ENCODE measurements at regions not wholly inside any gene's neighbourhood (a gene's known extent, or its start where the extent isn't known, plus 50 kb on each side); places are given as distances from the start of the nearest gene placed in this dataset.
A peak's percentile ranks its signal among the peaks of the same experiment; 100 is the strongest.

GRCh38 chr12:124695861-124696260 is 128.4 kb upstream of the NCOR2 start:
- Histone ChIP-seq H3K9me3 (no peaks in the 10 kb centered on the region), H3K27ac (ENCODE audit: low read length) (no peak overlapping the region), H3K4me3 (ENCODE audit: control insufficient read depth in 1 of 2, extremely low read depth in 1 of 2, low read length in 1 of 2) (no peak overlapping the region), H3K36me3 (ENCODE audit: control insufficient read depth in 2 of 2, extremely low read depth in 1 of 2, insufficient read depth in 1 of 2, low read length in 1 of 2) (no peaks in the 10 kb centered on the region), H3K4me1 (ENCODE audit: control insufficient read depth in 1 of 2, extremely low read depth in 1 of 2, insufficient read depth in 2 of 2, low read length in 2 of 2) (peaks cover 4 to 21% of the 10 kb centered on the region in 2 experiments), H3K27me3 (replicated peaks in 1 of 2; ENCODE audit: control insufficient read depth in 2 of 2, extremely low read depth in 1 of 2, insufficient read depth in 2 of 2, low read length in 1 of 2) (peaks cover 0 to 30% of the 10 kb centered on the region in 2 experiments)
- Mint-ChIP-seq H3K4me3 (no peak overlapping the region), H3K4me1 (peaks cover 7 to 13% (median 11%) of the 10 kb centered on the region in 3 donors), H3K27ac (no peak overlapping the region), H3K9me3 (peaks cover 3 to 17% (median 8%) of the 10 kb centered on the region in 3 donors), H3K36me3 (no peaks in the 10 kb centered on the region), H3K27me3 (peaks cover 0 to 4% of the 10 kb centered on the region in 2 donors)
- ATAC-seq (replicated peaks in 1 of 4) (no peak), DNase-seq (no peak)
- 97% methylated on average over 2 of the region's 5 CpGs for WGBS (ENCODE audit: insufficient coverage)
- CTCF ChIA-PET, result no interaction called here
- POLR2A ChIA-PET, result no interaction called here

GRCh38 chr12:124694846-124695497 is 127.6 kb upstream of the NCOR2 start:
- H3K27me3 Mint-ChIP-seq, result peaks cover 0 to 2% of the 10 kb centered on the region in 2 donors
- H3K4me1 Mint-ChIP-seq, result peaks cover 7 to 13% (median 11%) of the 10 kb centered on the region in 3 donors
- Histone ChIP-seq H3K4me3 (ENCODE audit: control insufficient read depth in 1 of 2, extremely low read depth in 1 of 2, low read length in 1 of 2) (no peak overlapping the region), H3K4me1 (ENCODE audit: control insufficient read depth in 1 of 2, extremely low read depth in 1 of 2, insufficient read depth in 2 of 2, low read length in 2 of 2) (peaks cover 4 to 21% of the 10 kb centered on the region in 2 experiments), H3K36me3 (ENCODE audit: control insufficient read depth in 2 of 2, extremely low read depth in 1 of 2, insufficient read depth in 1 of 2, low read length in 1 of 2) (no peaks in the 10 kb centered on the region), H3K27me3 (replicated peaks in 1 of 2; ENCODE audit: control insufficient read depth in 2 of 2, extremely low read depth in 1 of 2, insufficient read depth in 2 of 2, low read length in 1 of 2) (peaks cover 0 to 27% of the 10 kb centered on the region in 2 experiments), H3K9me3 (no peaks in the 10 kb centered on the region), H3K27ac (ENCODE audit: low read length) (no peak overlapping the region)
- peaks cover 3 to 17% (median 8%) of the 10 kb centered on the region in 3 donors for H3K9me3 Mint-ChIP-seq
- ATAC-seq (replicated peaks in 1 of 4), result no peak
- ChIA-PET POLR2A (no interaction called here), CTCF (no interaction called here)
- H3K27ac Mint-ChIP-seq, result no peak overlapping the region
- peak in 2 of 35 experiments; percentile 36 to 56 for DNase-seq
- H3K36me3 Mint-ChIP-seq, result no peaks in the 10 kb centered on the region
- H3K4me3 Mint-ChIP-seq, result no peak overlapping the region
- 91% methylated on average over 11 of the region's 14 CpGs for WGBS (ENCODE audit: insufficient coverage)

DNA sequence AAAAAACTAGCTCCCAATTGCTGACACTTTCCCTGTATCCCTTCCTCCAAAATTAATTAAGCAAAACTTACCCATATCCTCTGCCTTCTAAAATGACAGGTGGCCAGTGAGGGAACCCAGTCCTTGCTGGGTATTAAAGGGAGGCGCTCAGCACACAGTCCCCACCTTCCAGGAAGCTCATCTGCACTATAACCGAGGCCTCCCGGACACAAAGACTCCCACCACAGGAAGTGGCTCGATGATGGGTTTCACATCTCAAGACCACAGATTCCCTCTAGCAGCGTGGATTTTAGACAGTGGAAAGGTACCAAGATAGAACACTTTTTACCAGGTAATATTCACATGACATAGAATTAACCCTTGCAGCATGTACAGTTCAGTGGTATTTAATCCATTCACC is 126.8 kb upstream of the NCOR2 start:
- H3K4me1 ChIP-seq (ENCODE audit: control insufficient read depth in 1 of 2, extremely low read depth in 1 of 2, insufficient read depth in 2 of 2, low read length in 2 of 2), result peaks cover 4 to 21% of the 10 kb centered on the region in 2 experiments
- Mint-ChIP-seq H3K36me3 (no peaks in the 10 kb centered on the region), H3K9me3 (peaks cover 3 to 17% (median 8%) of the 10 kb centered on the region in 3 donors), H3K27ac (no peak overlapping the region), H3K4me1 (peaks cover 7 to 13% (median 11%) of the 10 kb centered on the region in 3 donors), H3K27me3 (peaks cover 0 to 2% of the 10 kb centered on the region in 2 donors), H3K4me3 (no peak overlapping the region)
- DNase-seq, result peak in 9 of 35 experiments; percentile 4 to 48 (median 11)
- H3K27ac ChIP-seq (ENCODE audit: low read length), result no peak overlapping the region
- no peaks in the 10 kb centered on the region for H3K36me3 ChIP-seq (ENCODE audit: control insufficient read depth in 2 of 2, extremely low read depth in 1 of 2, insufficient read depth in 1 of 2, low read length in 1 of 2)
- no peaks in the 10 kb centered on the region for H3K9me3 ChIP-seq
- peaks cover 0 to 27% of the 10 kb centered on the region in 2 experiments for H3K27me3 ChIP-seq (replicated peaks in 1 of 2; ENCODE audit: control insufficient read depth in 2 of 2, extremely low read depth in 1 of 2, insufficient read depth in 2 of 2, low read length in 1 of 2)
- ChIA-PET CTCF (interaction anchor here in 1 of 2 donors (1.1 kb wide), 1 partner anchor 8 kb away, joined by 3 read pairs; no protein-coding TSS in a partner anchor), POLR2A (no interaction called here)
- no peak overlapping the region for H3K4me3 ChIP-seq (ENCODE audit: control insufficient read depth in 1 of 2, extremely low read depth in 1 of 2, low read length in 1 of 2)
- ATAC-seq (replicated peaks in 1 of 4), result peak in 3 of 4 experiments; percentile 31 to 83 (median 67)
- WGBS (ENCODE audit: insufficient coverage), result 0% methylated on average over 2 of the region's 5 CpGs

DNA sequence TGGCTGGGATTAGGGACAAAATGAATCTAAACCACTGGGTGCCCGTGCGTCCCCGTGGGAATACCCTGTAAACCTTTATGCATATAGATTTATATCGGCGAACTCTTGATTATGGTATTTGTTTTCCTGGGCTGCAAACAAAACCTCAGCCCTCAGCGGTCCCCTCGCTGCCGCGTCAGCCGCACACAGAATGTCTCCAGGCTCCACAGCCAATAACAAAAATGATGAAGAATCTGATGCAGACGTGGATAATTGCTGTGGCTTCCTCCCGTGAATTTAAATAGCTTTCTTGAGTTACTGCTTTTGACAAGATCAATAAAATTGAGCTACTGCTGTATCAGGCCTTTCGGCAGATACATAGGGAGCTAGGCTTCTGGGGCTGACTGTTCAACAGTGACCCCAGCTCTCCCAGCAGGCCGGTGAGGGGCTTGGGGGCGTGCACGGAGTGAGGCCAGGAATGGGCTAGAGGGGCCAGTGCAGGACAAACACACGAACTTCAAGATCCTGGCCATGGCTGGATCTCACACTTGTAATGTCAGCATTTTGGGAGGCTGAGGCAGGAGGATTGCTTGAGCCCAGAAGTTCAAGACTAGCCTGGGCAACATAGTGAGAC is 125.8 kb upstream of the NCOR2 start:
- Histone ChIP-seq H3K27ac (ENCODE audit: low read length) (no peak overlapping the region), H3K4me1 (ENCODE audit: control insufficient read depth in 1 of 2, extremely low read depth in 1 of 2, insufficient read depth in 2 of 2, low read length in 2 of 2) (peaks cover 9 to 27% of the 10 kb centered on the region in 2 experiments), H3K9me3 (no peaks in the 10 kb centered on the region), H3K27me3 (replicated peaks in 1 of 2; ENCODE audit: control insufficient read depth in 2 of 2, extremely low read depth in 1 of 2, insufficient read depth in 2 of 2, low read length in 1 of 2) (peaks cover 0 to 24% of the 10 kb centered on the region in 2 experiments), H3K4me3 (ENCODE audit: control insufficient read depth in 1 of 2, extremely low read depth in 1 of 2, low read length in 1 of 2) (no peak overlapping the region), H3K36me3 (ENCODE audit: control insufficient read depth in 2 of 2, extremely low read depth in 1 of 2, insufficient read depth in 1 of 2, low read length in 1 of 2) (no peaks in the 10 kb centered on the region)
- Mint-ChIP-seq H3K27ac (no peak overlapping the region), H3K9me3 (peaks cover 3 to 17% (median 8%) of the 10 kb centered on the region in 3 donors), H3K27me3 (peaks cover 0 to 2% of the 10 kb centered on the region in 2 donors), H3K36me3 (no peaks in the 10 kb centered on the region), H3K4me1 (peaks cover 14 to 19% (median 16%) of the 10 kb centered on the region in 3 donors), H3K4me3 (no peak overlapping the region)
- ChIA-PET CTCF (interaction anchor here in 1 of 2 donors (0.6 to 1.1 kb wide), 2 partner anchors 9 to 105 kb away, joined by 3 to 11 read pairs; no protein-coding TSS in a partner anchor), POLR2A (no interaction called here)
- no peak for DNase-seq
- WGBS (ENCODE audit: insufficient coverage), result 91% methylated on average over 17 of the region's 17 CpGs
- ATAC-seq (replicated peaks in 1 of 4), result no peak

GRCh38 chr12:124692443-124692842 is 125.0 kb upstream of the NCOR2 start:
- Histone ChIP-seq H3K27me3 (replicated peaks in 1 of 2; ENCODE audit: control insufficient read depth in 2 of 2, extremely low read depth in 1 of 2, insufficient read depth in 2 of 2, low read length in 1 of 2) (peaks cover 0 to 21% of the 10 kb centered on the region in 2 experiments), H3K27ac (ENCODE audit: low read length) (no peak overlapping the region), H3K9me3 (no peaks in the 10 kb centered on the region), H3K4me3 (ENCODE audit: control insufficient read depth in 1 of 2, extremely low read depth in 1 of 2, low read length in 1 of 2) (no peak overlapping the region), H3K4me1 (ENCODE audit: control insufficient read depth in 1 of 2, extremely low read depth in 1 of 2, insufficient read depth in 2 of 2, low read length in 2 of 2) (peaks cover 15 to 35% of the 10 kb centered on the region in 2 experiments), H3K36me3 (ENCODE audit: control insufficient read depth in 2 of 2, extremely low read depth in 1 of 2, insufficient read depth in 1 of 2, low read length in 1 of 2) (no peaks in the 10 kb centered on the region)
- Mint-ChIP-seq H3K36me3 (no peaks in the 10 kb centered on the region), H3K27ac (no peak overlapping the region), H3K4me1 (peaks cover 21 to 27% (median 24%) of the 10 kb centered on the region in 3 donors), H3K4me3 (no peak overlapping the region), H3K27me3 (peaks cover 0 to 2% of the 10 kb centered on the region in 2 donors), H3K9me3 (peaks cover 3 to 17% (median 8%) of the 10 kb centered on the region in 3 donors)
- ChIA-PET CTCF (no interaction called here), POLR2A (interaction anchor here in 1 of 2 donors (0.6 kb wide), 1 partner anchor 19 kb away, joined by 7 read pairs; no protein-coding TSS in a partner anchor)
- ATAC-seq (replicated peaks in 1 of 4) (no peak), DNase-seq (no peak)

DNA sequence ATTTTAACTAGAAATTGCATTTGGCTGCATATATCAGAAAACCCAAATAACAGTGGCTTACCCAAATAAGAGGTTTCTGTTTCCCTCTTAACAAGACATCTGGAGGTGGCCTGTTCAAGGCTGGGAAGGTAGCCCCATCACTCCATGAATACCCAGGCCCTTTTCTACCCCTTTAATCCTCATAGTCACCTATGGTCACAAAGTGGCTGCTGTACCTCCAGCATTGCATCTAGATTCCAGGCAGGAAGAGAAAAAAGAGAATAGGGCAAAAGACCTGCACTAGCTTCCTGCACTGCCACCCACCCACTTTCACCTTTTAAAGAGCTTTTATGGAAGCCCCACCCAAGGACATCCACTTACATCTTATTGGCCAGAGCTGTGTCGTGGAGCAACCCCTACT is 124.0 kb upstream of the NCOR2 start:
- Histone ChIP-seq H3K4me3 (ENCODE audit: control insufficient read depth in 1 of 2, extremely low read depth in 1 of 2, low read length in 1 of 2) (no peak overlapping the region), H3K27me3 (replicated peaks in 1 of 2; ENCODE audit: control insufficient read depth in 2 of 2, extremely low read depth in 1 of 2, insufficient read depth in 2 of 2, low read length in 1 of 2) (peaks cover 0 to 21% of the 10 kb centered on the region in 2 experiments), H3K9me3 (no peaks in the 10 kb centered on the region), H3K36me3 (ENCODE audit: control insufficient read depth in 2 of 2, extremely low read depth in 1 of 2, insufficient read depth in 1 of 2, low read length in 1 of 2) (no peaks in the 10 kb centered on the region), H3K4me1 (ENCODE audit: control insufficient read depth in 1 of 2, extremely low read depth in 1 of 2, insufficient read depth in 2 of 2, low read length in 2 of 2) (peaks cover 15 to 40% of the 10 kb centered on the region in 2 experiments), H3K27ac (ENCODE audit: low read length) (no peak overlapping the region)
- H3K27ac Mint-ChIP-seq, result no peak overlapping the region
- peaks cover 3 to 17% (median 8%) of the 10 kb centered on the region in 3 donors for H3K9me3 Mint-ChIP-seq
- peaks cover 0 to 2% of the 10 kb centered on the region in 2 donors for H3K27me3 Mint-ChIP-seq
- ChIA-PET POLR2A (no interaction called here), CTCF (interaction anchor here in 1 of 2 donors (0.5 kb wide), 1 partner anchor 786 kb away, joined by 3 read pairs; no protein-coding TSS in a partner anchor)
- no peak overlapping the region for H3K4me3 Mint-ChIP-seq
- ATAC-seq (replicated peaks in 1 of 4) (no peak), DNase-seq (no peak)
- H3K36me3 Mint-ChIP-seq, result no peaks in the 10 kb centered on the region
- peaks cover 27 to 32% (median 31%) of the 10 kb centered on the region in 3 donors for H3K4me1 Mint-ChIP-seq
- WGBS (ENCODE audit: insufficient coverage), result no CpG with 5 or more reads among the region's 1 CpG
